Right renal cortex interstitium (tissue), 3 donors: ENCODE measurements at regions not wholly inside any gene's neighbourhood (a gene's known extent, or its start where the extent isn't known, plus 50 kb on each side); places are given as distances from the start of the nearest gene placed in this dataset.
A peak's percentile ranks its signal among the peaks of the same experiment; 100 is the strongest.

Experiments used
- DNase-seq, 3 donors: peaks; one replicate each; pipeline ENCODE4 v3.0.0-alpha.2; 2013; ENCODE audit warnings: low read depth in 3 of 3, low spot score in 2 of 3

- no peak for DNase-seq
These were observed 612.8 kb upstream of the PKDCC start for GRCh38 chr2:41434991-41435390.

GRCh38 chr2:41441958-41442357 is 605.9 kb upstream of the PKDCC start:
- no peak for DNase-seq

GRCh38 chr2:41445865-41446264 is 602.0 kb upstream of the PKDCC start:
- DNase-seq, result no peak

- no peak for DNase-seq
These were observed 601.6 kb upstream of the PKDCC start for GRCh38 chr2:41446266-41446665.

- no peak for DNase-seq
These were observed 599.6 kb upstream of the PKDCC start for GRCh38 chr2:41448221-41448620.

- DNase-seq, result no peak
These were observed 590.8 kb upstream of the PKDCC start for GRCh38 chr2:41457026-41457425.

GRCh38 chr2:41460661-41461060 is 587.2 kb upstream of the PKDCC start:
- DNase-seq, result peak in 1 of 3 donors; percentile 16

- DNase-seq, result no peak
These were observed 583.4 kb upstream of the PKDCC start for GRCh38 chr2:41464395-41464794.

GRCh38 chr2:41475959-41476358 is 571.9 kb upstream of the PKDCC start:
- DNase-seq, result no peak

GRCh38 chr2:41482659-41483058 is 565.2 kb upstream of the PKDCC start:
- DNase-seq, result no peak

- no peak for DNase-seq
These were observed 564.6 kb upstream of the PKDCC start for GRCh38 chr2:41483226-41483625.

GRCh38 chr2:41483982-41484857 is 563.6 kb upstream of the PKDCC start:
- DNase-seq, result no peak

GRCh38 chr2:41484858-41485234 is 563.0 kb upstream of the PKDCC start:
- no peak for DNase-seq

GRCh38 chr2:41486948-41487347 is 560.9 kb upstream of the PKDCC start:
- no peak for DNase-seq

GRCh38 chr2:41488888-41489287 is 558.9 kb upstream of the PKDCC start:
- DNase-seq, result no peak

GRCh38 chr2:41489638-41490037 is 558.2 kb upstream of the PKDCC start:
- no peak for DNase-seq

GRCh38 chr2:41495050-41495449 is 552.8 kb upstream of the PKDCC start:
- no peak for DNase-seq

GRCh38 chr2:41496908-41497307 is 550.9 kb upstream of the PKDCC start:
- DNase-seq, result no peak

GRCh38 chr2:41498781-41499180 is 549.0 kb upstream of the PKDCC start:
- no peak for DNase-seq

GRCh38 chr2:41500895-41501294 is 546.9 kb upstream of the PKDCC start:
- no peak for DNase-seq

- DNase-seq, result no peak
These were observed 545.1 kb upstream of the PKDCC start for GRCh38 chr2:41502752-41503151.

- no peak for DNase-seq
These were observed 543.3 kb upstream of the PKDCC start for GRCh38 chr2:41504532-41504931.

GRCh38 chr2:41510108-41510507 is 537.7 kb upstream of the PKDCC start:
- DNase-seq, result no peak
